Tibial nerve (tissue), 4 donors: ENCODE measurements at regions not wholly inside any gene's neighbourhood (a gene's known extent, or its start where the extent isn't known, plus 50 kb on each side); places are given as distances from the start of the nearest gene placed in this dataset.

ENCODE experiments used
- CTCF ChIP-seq, 5 experiments: fragments of 200-600 bp in 3 of 5; fragments of 450-650 bp in 2 of 5; sonication (generic) in 3 of 5; IDR thresholded peaks; one replicate each; pipeline ENCODE4 v1.5.1; 2016 to 2019; ENCODE audit warnings: antibody characterized with exemption in 5 of 5, mild to moderate bottlenecking in 3 of 5, moderate library complexity in 2 of 5
- EP300 ChIP-seq, 2 donors: sonication (generic); formaldehyde crosslinking; IDR thresholded peaks; one replicate each; pipeline ENCODE4 v1.6.1; 2017; ENCODE audit warnings: antibody characterized with exemption in 2 of 2, mild to moderate bottlenecking in 1 of 2
- POLR2A ChIP-seq, 2 donors: fragments of 450-650 bp; IDR thresholded peaks; one replicate each; pipeline ENCODE4 v1.6.1; 2017; ENCODE audit warnings: antibody characterized with exemption in 2 of 2, mild to moderate bottlenecking in 2 of 2, moderate library complexity in 2 of 2

GRCh38 chr20:48538856-48539255 lies 288.9 kb downstream of the PREX1 start:
- no peak for TF ChIP-seq CTCF (IDR thresholded peaks at IDR 0.05)
- TF ChIP-seq POLR2A (IDR thresholded peaks at IDR 0.05): no peak
- no peak for TF ChIP-seq EP300 (IDR thresholded peaks at IDR 0.05)
